ENCODE measurements at regions not wholly inside any gene's neighbourhood (a gene's known extent, or its start where the extent isn't known, plus 50 kb on each side); places are given as distances from the start of the nearest gene placed in this dataset.

DNA sequence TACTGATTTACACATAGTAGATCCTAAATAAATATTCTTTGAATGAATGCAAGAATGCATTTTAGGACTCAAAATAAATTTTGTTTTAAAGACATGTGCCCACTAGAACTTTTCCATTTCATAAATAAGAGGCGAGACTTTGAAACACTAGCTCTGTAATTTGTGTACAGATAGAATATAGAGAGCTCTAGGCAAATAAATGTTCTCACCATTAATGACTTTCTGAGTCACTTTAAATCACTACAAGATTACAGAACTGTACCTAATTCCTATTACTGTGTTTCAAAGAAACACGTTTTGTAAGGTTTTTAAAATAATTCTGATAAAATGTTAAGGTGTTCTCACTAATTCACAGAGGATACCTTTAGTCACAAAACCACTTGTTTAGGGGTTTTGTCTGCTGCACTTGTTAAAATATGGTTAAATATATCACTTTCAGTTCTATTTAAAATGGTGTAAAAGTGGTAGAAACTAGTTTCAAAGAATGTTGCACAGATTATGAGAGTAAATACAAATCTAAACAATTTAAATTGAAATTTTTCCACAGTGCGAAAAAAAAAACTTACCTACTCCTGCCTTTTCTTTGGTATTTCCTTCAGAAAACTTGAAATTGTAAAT lies 158.7 kb upstream of the ZC3H15 start:
- no peaks in the 10 kb centered on the region for H3K27me3 ChIP-seq
- H3K27ac ChIP-seq: no peak overlapping the region
- TF ChIP-seq POLR2A (IDR thresholded peaks at IDR 0.05): no peak
- TF ChIP-seq, protein P1, sequence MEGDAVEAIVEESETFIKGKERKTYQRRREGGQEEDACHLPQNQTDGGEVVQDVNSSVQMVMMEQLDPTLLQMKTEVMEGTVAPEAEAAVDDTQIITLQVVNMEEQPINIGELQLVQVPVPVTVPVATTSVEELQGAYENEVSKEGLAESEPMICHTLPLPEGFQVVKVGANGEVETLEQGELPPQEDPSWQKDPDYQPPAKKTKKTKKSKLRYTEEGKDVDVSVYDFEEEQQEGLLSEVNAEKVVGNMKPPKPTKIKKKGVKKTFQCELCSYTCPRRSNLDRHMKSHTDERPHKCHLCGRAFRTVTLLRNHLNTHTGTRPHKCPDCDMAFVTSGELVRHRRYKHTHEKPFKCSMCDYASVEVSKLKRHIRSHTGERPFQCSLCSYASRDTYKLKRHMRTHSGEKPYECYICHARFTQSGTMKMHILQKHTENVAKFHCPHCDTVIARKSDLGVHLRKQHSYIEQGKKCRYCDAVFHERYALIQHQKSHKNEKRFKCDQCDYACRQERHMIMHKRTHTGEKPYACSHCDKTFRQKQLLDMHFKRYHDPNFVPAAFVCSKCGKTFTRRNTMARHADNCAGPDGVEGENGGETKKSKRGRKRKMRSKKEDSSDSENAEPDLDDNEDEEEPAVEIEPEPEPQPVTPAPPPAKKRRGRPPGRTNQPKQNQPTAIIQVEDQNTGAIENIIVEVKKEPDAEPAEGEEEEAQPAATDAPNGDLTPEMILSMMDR (IDR thresholded peaks at IDR 0.05): no peak
- no peaks in the 10 kb centered on the region for H3K4me1 ChIP-seq
- no peak for DNase-seq
- intact Hi-C loops (cut with DNase I; ENCODE audit: low total_unique reads): no loop called here
- 85 to 90% methylated on average over 3 of the region's 3 CpGs for WGBS, 2 donors
- H3K36me3 ChIP-seq (ENCODE audit: low read depth, missing control alignments): no peaks in the 10 kb centered on the region
- no peaks in the 10 kb centered on the region for H3K9me3 ChIP-seq
- no peak overlapping the region for H3K4me3 ChIP-seq

DNA sequence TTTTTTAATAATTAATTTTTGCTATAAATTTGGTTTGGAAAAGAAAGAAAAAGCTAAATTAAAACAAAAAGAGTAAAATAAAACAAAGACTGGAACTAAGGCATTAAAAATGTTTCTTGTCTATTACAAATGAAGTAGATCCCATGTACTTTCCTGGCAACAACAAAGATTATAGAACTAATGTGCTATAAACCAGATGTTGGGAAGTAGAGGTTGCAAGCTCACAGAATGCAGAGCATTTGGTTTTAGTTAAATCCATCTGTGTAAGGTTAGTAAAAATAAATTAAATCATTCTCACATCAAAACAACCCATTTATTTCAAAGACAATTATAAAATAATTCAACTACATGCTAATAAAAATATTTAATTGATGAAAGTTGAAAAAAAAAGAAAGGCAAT lies 157.2 kb upstream of the ZC3H15 start:
- Histone ChIP-seq H3K9me3 (no peaks in the 10 kb centered on the region), H3K4me3 (no peak overlapping the region), H3K4me1 (no peaks in the 10 kb centered on the region), H3K27me3 (no peaks in the 10 kb centered on the region), H3K27ac (no peak overlapping the region), H3K36me3 (ENCODE audit: low read depth, missing control alignments) (no peaks in the 10 kb centered on the region)
- TF ChIP-seq, protein P1 (IDR thresholded peaks at IDR 0.05): no peak
- no peak for TF ChIP-seq POLR2A (IDR thresholded peaks at IDR 0.05)
- intact Hi-C loops (cut with DNase I; ENCODE audit: low total_unique reads): no loop called here
- no peak for DNase-seq

- Histone ChIP-seq H3K36me3 (ENCODE audit: low read depth, missing control alignments) (no peaks in the 10 kb centered on the region), H3K4me3 (no peak overlapping the region), H3K27me3 (no peaks in the 10 kb centered on the region), H3K27ac (no peak overlapping the region), H3K4me1 (no peaks in the 10 kb centered on the region), H3K9me3 (no peaks in the 10 kb centered on the region)
- TF ChIP-seq, protein P1 (IDR thresholded peaks at IDR 0.05): no peak
- no peak for TF ChIP-seq POLR2A (IDR thresholded peaks at IDR 0.05)
- WGBS, 2 donors: 91 to 97% methylated on average over 1 of the region's 1 CpG
- no peak for DNase-seq
- intact Hi-C loops (cut with DNase I; ENCODE audit: low total_unique reads): no loop called here
Measured at GRCh38 chr2:186330050-186330449, 156.0 kb upstream of the ZC3H15 start.

DNA sequence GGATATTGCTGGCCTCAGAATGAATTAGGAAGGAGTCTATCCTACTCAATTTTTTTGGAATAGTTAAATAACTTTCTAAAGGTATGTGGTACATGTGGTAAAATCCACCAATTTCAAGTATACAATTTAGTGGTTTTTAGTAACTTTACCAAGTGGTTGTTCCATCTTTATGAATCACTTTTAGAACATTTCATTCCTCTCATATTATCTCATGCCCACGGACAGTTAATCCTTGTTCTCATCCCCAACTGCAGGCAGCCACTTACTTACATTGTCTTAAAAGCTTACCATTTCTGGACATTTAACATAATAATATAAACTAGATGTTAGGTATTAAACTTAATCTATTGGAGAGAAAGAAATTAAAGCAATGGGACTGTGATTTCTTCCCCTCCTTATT lies 146.3 kb upstream of the ZC3H15 start:
- Histone ChIP-seq H3K27me3 (no peaks in the 10 kb centered on the region), H3K4me3 (no peak overlapping the region), H3K27ac (no peak overlapping the region), H3K36me3 (ENCODE audit: low read depth, missing control alignments) (no peaks in the 10 kb centered on the region), H3K9me3 (no peaks in the 10 kb centered on the region), H3K4me1 (no peaks in the 10 kb centered on the region)
- intact Hi-C loops (cut with DNase I; ENCODE audit: low total_unique reads): no loop called here
- DNase-seq: no peak
- TF ChIP-seq, protein P1 (IDR thresholded peaks at IDR 0.05): no peak
- no peak for TF ChIP-seq POLR2A (IDR thresholded peaks at IDR 0.05)
- 76 to 92% methylated on average over 1 of the region's 1 CpG for WGBS, 2 donors

DNA sequence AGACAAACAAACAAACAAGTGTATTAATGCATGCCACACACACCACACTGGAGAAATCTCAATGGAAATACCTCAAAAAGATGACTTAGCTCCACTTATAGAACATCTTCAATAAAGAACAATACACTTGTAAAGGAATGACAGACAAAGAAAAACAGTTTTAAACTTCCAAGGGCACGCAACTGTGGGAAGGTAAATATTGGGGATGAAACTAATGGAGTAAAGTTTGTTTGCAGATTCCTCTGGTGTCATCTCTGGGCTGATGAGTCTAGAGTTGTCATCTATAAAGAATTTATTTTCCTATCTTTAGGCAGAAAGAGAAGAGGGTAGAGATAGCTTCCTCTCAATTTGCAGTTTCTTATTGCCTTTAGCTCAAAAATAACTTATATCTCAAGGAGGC lies 144.0 kb upstream of the ZC3H15 start:
- Histone ChIP-seq H3K4me3 (no peak overlapping the region), H3K9me3 (no peaks in the 10 kb centered on the region), H3K36me3 (ENCODE audit: low read depth, missing control alignments) (no peaks in the 10 kb centered on the region), H3K4me1 (no peaks in the 10 kb centered on the region), H3K27ac (no peak overlapping the region), H3K27me3 (no peaks in the 10 kb centered on the region)
- intact Hi-C loops (cut with DNase I; ENCODE audit: low total_unique reads): no loop called here
- TF ChIP-seq, protein P1 (IDR thresholded peaks at IDR 0.05): no peak
- no peak for TF ChIP-seq POLR2A (IDR thresholded peaks at IDR 0.05)
- 95 to 100% methylated on average over 1 of the region's 1 CpG for WGBS, 2 donors
- DNase-seq: no peak
